ENCODE measurements at regions not wholly inside any gene's neighbourhood (a gene's known extent, or its start where the extent isn't known, plus 50 kb on each side); places are given as distances from the start of the nearest gene placed in this dataset.

DNA sequence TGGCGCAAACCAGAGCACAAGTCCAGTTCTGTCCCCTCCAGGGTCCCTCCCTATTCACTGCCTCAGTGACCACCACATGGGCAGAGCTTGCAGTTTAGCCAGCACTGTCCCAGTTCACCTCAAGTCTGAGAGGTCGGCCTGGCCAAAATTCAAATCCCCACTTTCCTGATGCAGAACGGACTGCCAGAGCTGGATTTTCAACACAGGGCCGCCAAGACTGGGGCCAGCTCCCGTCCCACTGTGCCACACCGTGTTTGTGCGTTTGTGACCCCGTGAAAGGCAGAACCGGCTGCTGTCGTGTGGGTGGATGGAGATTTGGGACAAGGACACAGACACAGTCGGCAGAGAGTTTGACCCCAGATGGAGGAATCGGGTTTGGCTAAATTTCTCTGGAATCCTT is 176.7 kb downstream of the URI1 start:
- no peak overlapping the region for H3K4me3 ChIP-seq

DNA sequence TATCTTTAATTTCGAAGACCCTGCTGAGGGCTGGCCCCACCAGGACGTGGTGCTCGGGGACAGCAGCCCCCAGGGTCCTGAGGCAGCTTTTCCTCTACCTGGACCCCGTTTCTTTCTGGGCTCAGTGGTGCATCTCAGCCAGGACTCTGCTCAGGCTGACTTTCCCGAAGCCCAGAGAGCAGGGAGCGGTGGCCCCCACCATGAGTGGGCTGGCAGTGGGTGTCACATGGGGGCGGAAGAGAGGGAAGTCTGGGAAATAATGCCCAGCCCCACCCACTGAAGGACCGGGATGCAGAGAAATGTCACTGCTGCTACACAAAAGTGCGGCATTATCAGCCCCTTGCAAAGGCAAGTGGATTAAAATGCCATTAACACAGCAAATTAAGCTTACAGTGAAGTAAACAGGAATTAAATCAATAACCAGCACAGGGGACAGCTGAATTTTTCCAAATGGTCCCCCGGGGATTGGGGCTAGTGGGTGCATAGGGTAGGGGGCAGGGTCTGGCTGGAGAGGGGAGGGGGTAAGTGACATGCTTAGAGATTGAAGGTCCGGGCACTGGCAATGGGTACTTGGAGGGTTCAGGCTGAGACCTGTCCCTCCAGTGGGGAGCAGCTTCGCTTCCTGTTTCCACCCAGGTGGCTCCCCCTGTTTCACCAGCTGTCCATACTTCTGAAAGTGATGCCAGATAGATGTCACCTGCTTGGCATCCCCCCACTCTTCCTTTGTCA is 177.3 kb downstream of the URI1 start:
- intact Hi-C loops (cut with DNase I), result no loop called here
- no peaks in the 10 kb centered on the region for H3K36me3 ChIP-seq
- no peaks in the 10 kb centered on the region for H3K4me1 ChIP-seq
- no peak for TF ChIP-seq POLR2A (IDR thresholded peaks at IDR 0.05)
- no peak for TF ChIP-seq POLR2AphosphoS5 (IDR thresholded peaks at IDR 0.05; ENCODE audit: insufficient read depth in 1 of 2, low read depth in 1 of 2)
- TF ChIP-seq, protein P1, sequence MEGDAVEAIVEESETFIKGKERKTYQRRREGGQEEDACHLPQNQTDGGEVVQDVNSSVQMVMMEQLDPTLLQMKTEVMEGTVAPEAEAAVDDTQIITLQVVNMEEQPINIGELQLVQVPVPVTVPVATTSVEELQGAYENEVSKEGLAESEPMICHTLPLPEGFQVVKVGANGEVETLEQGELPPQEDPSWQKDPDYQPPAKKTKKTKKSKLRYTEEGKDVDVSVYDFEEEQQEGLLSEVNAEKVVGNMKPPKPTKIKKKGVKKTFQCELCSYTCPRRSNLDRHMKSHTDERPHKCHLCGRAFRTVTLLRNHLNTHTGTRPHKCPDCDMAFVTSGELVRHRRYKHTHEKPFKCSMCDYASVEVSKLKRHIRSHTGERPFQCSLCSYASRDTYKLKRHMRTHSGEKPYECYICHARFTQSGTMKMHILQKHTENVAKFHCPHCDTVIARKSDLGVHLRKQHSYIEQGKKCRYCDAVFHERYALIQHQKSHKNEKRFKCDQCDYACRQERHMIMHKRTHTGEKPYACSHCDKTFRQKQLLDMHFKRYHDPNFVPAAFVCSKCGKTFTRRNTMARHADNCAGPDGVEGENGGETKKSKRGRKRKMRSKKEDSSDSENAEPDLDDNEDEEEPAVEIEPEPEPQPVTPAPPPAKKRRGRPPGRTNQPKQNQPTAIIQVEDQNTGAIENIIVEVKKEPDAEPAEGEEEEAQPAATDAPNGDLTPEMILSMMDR (IDR thresholded peaks at IDR 0.05), result no peak
- H3K9me3 ChIP-seq, result no peaks in the 10 kb centered on the region
- H3K4me3 ChIP-seq, result no peak overlapping the region
- DNase-seq (ENCODE audit: extremely low spot score in 2 of 2), result no peak
- H3K27ac ChIP-seq, result no peak overlapping the region
- H3K27me3 ChIP-seq, result no peaks in the 10 kb centered on the region

More for the DNA sequence above, 176.7 kb downstream of the URI1 start:
- Histone ChIP-seq H3K36me3 (no peaks in the 10 kb centered on the region), H3K27ac (no peak overlapping the region), H3K9me3 (no peaks in the 10 kb centered on the region), H3K27me3 (no peaks in the 10 kb centered on the region), H3K4me1 (no peaks in the 10 kb centered on the region)
- no peak for DNase-seq (ENCODE audit: extremely low spot score in 2 of 2)
- TF ChIP-seq, protein P1 (IDR thresholded peaks at IDR 0.05), result no peak
- TF ChIP-seq POLR2A (IDR thresholded peaks at IDR 0.05) (no peak), POLR2AphosphoS5 (IDR thresholded peaks at IDR 0.05; ENCODE audit: insufficient read depth in 1 of 2, low read depth in 1 of 2) (no peak)
- intact Hi-C loops (cut with DNase I), result no loop called here

DNA sequence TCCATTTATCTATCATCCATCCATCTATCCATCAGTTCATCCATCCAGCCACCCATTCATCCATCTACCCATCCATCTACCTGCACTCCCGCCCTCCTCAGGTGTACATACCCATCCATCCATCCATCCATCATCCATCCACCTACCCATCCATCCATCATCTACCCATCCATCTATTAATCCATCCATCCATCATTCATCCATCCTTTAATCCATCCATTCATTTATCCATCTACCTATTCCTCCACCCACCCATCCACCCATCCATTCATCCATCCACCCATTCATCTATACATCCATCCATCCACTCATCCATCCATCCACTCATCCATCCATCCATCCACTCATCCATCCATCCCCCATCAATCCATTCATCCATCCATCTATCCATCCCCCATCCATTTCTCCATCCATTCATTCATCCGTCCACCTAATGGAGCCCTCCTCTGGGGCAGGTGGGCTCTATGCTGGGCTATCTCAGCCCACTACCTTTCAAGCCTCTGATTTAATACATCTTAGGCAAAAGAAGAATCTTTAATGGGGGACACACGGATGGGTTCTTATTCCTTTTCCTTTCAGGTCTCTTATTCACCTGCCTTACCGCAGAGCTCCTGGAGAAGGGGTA is 178.9 kb downstream of the URI1 start:
- Histone ChIP-seq H3K36me3 (no peaks in the 10 kb centered on the region), H3K27ac (no peak overlapping the region), H3K27me3 (no peaks in the 10 kb centered on the region), H3K9me3 (no peaks in the 10 kb centered on the region), H3K4me3 (no peak overlapping the region), H3K4me1 (no peaks in the 10 kb centered on the region)
- no peak for DNase-seq (ENCODE audit: extremely low spot score in 2 of 2)
- TF ChIP-seq POLR2A (IDR thresholded peaks at IDR 0.05) (no peak), POLR2AphosphoS5 (IDR thresholded peaks at IDR 0.05; ENCODE audit: insufficient read depth in 1 of 2, low read depth in 1 of 2) (no peak)
- intact Hi-C loops (cut with DNase I), result no loop called here

DNA sequence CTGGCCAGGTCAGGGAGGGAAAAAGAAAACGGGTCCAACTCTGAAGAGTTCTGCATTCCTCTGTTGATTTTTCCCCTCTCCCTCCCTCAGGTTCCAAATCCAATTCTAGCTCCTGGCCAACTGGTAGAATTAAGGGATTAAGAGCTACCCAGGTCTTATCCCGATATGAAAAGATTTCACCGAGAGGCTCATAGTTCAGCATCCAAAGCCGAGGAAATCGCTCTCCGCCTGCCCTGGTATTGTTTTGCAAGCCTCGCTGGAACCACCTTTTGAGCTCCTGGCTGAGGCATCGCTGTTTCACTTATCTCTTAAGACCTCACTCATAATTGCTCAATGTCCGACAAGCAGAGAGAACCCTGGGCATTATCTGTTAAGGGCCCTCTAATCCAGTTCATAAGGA is 180.4 kb downstream of the URI1 start:
- TF ChIP-seq, protein P1 (IDR thresholded peaks at IDR 0.05), result no peak
- TF ChIP-seq POLR2A (IDR thresholded peaks at IDR 0.05) (no peak), POLR2AphosphoS5 (IDR thresholded peaks at IDR 0.05; ENCODE audit: insufficient read depth in 1 of 2, low read depth in 1 of 2) (no peak)
- Histone ChIP-seq H3K36me3 (no peaks in the 10 kb centered on the region), H3K4me1 (no peaks in the 10 kb centered on the region), H3K9me3 (no peaks in the 10 kb centered on the region), H3K27ac (no peak overlapping the region), H3K27me3 (no peaks in the 10 kb centered on the region), H3K4me3 (no peak overlapping the region)
- intact Hi-C loops (cut with DNase I), result no loop called here
- no peak for DNase-seq (ENCODE audit: extremely low spot score in 2 of 2)

DNA sequence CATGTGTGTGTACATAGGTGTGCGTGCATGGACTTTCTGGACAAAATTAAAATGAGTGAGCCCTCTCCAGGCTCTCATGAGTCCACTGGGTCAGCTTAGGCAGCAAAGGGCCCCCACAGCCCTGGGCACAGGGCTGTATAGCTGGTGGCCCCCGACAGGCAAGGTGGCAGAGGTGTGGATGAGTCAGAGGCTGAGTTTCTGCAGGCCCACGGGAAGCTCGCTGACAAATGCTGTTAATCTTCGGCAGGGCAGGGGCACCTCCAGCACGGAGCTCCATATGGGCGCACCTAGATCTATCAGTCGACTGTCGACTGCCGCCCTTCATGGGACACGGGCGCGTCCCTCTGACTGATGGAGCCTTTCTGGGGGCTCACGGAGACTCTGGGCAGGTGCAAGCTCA is 181.1 kb downstream of the URI1 start:
- no peak for DNase-seq (ENCODE audit: extremely low spot score in 2 of 2)
- intact Hi-C loops (cut with DNase I), result no loop called here
- no peak for TF ChIP-seq POLR2AphosphoS5 (IDR thresholded peaks at IDR 0.05; ENCODE audit: insufficient read depth in 1 of 2, low read depth in 1 of 2)
- Histone ChIP-seq H3K36me3 (no peaks in the 10 kb centered on the region), H3K9me3 (no peaks in the 10 kb centered on the region), H3K27me3 (no peaks in the 10 kb centered on the region), H3K27ac (no peak overlapping the region), H3K4me3 (no peak overlapping the region), H3K4me1 (no peaks in the 10 kb centered on the region)

DNA sequence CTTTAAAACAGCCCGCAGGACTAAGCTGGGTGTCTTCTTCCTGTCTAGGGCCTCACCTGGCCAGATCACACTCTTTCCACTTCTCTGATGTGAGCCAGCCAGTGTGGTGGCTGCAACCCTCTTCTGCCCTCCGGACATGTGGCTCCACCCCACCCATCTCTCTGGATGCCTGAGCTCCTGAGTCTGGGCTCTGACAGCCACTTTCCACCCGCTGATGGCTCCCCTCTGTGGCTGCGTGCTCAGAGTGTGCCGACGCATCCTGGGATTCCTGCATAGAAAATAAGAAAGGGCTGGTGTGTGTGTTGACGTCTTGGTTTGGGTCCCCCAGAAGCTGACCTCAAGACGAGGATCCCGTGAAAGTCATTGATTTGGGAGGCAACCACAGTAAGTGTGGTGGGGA is 181.6 kb downstream of the URI1 start:
- intact Hi-C loops (cut with DNase I), result no loop called here
- TF ChIP-seq, protein P1 (IDR thresholded peaks at IDR 0.05), result no peak
- no peak for TF ChIP-seq POLR2AphosphoS5 (IDR thresholded peaks at IDR 0.05; ENCODE audit: insufficient read depth in 1 of 2, low read depth in 1 of 2)
- no peak for TF ChIP-seq POLR2A (IDR thresholded peaks at IDR 0.05)
- H3K36me3 ChIP-seq, result no peaks in the 10 kb centered on the region
- H3K27ac ChIP-seq, result no peak overlapping the region
- H3K27me3 ChIP-seq, result no peaks in the 10 kb centered on the region
- DNase-seq (ENCODE audit: extremely low spot score in 2 of 2), result no peak
- no peaks in the 10 kb centered on the region for H3K9me3 ChIP-seq
- no peak overlapping the region for H3K4me3 ChIP-seq
- no peaks in the 10 kb centered on the region for H3K4me1 ChIP-seq
